ENCODE measurements at regions not wholly inside any gene's neighbourhood (a gene's known extent, or its start where the extent isn't known, plus 50 kb on each side); places are given as distances from the start of the nearest gene placed in this dataset.
A peak's percentile ranks its signal among the peaks of the same experiment; 100 is the strongest.

DNA sequence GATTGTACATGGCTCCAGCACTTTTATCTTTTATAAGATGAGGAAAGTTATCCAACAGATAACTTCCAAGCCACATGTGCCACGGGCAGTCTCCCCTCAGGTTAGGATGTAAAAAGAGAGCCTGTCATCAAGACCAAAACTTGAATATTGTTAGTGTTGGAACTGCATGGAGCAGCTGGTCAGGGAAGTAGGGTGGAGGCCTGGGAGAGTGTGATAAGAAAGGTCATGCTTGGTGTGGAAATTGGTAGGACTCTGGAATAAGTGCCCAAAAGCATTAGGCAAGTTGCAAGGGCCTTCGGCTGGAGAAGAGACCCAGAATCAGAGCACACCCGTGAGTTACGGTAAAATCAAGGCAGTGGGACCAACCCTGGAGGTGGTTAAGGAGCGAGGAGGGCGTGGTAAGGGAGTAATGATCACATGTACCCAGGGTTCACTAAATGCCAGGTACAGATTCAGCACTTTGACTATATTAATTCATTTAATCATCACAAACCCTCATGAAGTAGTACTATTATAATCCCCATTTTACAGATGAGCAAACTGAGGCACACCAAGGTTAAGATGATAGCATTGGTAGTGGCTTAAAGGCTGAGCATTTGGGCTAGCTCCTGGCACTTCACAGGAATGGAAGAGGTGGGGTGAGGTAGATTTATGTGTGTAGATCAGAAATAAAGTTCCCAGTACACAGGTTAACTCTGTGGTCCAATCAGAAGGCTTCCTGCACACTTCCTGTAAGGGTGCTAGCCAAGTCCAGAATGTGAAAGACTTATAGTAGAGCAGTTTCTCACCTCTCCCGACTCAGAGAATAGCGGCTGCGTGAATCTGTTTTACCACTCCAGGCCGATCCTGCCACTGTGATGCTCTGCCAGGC, 96.5 kb upstream of the ZNF608 start:
- H3K79me2 ChIP-seq (ENCODE audit: low read length) = no peaks in the 10 kb centered on the region
- H3K9me2 ChIP-seq (replicated peaks; ENCODE audit: insufficient read depth, low read length) = no peaks in the 10 kb centered on the region
- H3K9ac ChIP-seq (ENCODE audit: low read length) = no peak overlapping the region
- peaks cover 5% of the 10 kb centered on the region; the same call in 1 of the 2 replicates for H3K4me1 ChIP-seq (ENCODE audit: low read length)
- H3K27me3 ChIP-seq (ENCODE audit: low read length) = no peaks in the 10 kb centered on the region
- H3K36me3 ChIP-seq (ENCODE audit: insufficient read depth, low read length) = no peaks in the 10 kb centered on the region
- no peak overlapping the region for H3K27ac ChIP-seq (ENCODE audit: low read length)
- H4K20me1 ChIP-seq (ENCODE audit: insufficient read depth, low read depth, low read length) = no peaks in the 10 kb centered on the region
- no peaks in the 10 kb centered on the region for H3K9me3 ChIP-seq (ENCODE audit: low read length)
- no peak overlapping the region for H3K4me3 ChIP-seq (ENCODE audit: low read length)
- H3K4me2 ChIP-seq (ENCODE audit: low read depth, low read length, poor library complexity, severe bottlenecking) = no peak overlapping the region
- no peak overlapping the region for H2AFZ ChIP-seq (ENCODE audit: low read length)
- no peak for DNase-seq

DNA sequence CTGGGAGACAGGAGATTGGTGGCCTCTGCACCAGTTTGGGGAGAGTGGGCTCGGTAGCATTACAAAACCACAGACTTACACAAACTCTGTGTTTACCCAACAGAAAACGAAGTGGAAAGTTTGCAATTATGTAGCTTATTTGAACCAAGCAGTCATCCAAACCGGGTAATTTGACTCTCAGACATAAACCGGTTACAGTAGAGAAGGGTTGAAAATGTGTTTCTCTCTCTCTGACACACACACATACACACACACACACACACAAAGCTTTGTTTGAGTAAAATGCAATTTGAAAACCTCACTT, 97.1 kb upstream of the ZNF608 start:
- no peaks in the 10 kb centered on the region for H3K36me3 ChIP-seq (ENCODE audit: insufficient read depth, low read length)
- no peak overlapping the region for H3K27ac ChIP-seq (ENCODE audit: low read length)
- no peak for DNase-seq
- H3K9me3 ChIP-seq (ENCODE audit: low read length) = no peaks in the 10 kb centered on the region
- H3K4me2 ChIP-seq (ENCODE audit: low read depth, low read length, poor library complexity, severe bottlenecking) = no peak overlapping the region
- H3K27me3 ChIP-seq (ENCODE audit: low read length) = no peaks in the 10 kb centered on the region
- H3K4me1 ChIP-seq (ENCODE audit: low read length) = peaks cover 8% of the 10 kb centered on the region
- H3K79me2 ChIP-seq (ENCODE audit: low read length) = no peaks in the 10 kb centered on the region
- H4K20me1 ChIP-seq (ENCODE audit: insufficient read depth, low read depth, low read length) = no peaks in the 10 kb centered on the region
- H3K9me2 ChIP-seq (replicated peaks; ENCODE audit: insufficient read depth, low read length) = no peaks in the 10 kb centered on the region
- no peak overlapping the region for H3K4me3 ChIP-seq (ENCODE audit: low read length)
- H3K9ac ChIP-seq (ENCODE audit: low read length) = no peak overlapping the region
- H2AFZ ChIP-seq (ENCODE audit: low read length) = no peak overlapping the region

GRCh38 chr5:124844371-124844920, 98.0 kb upstream of the ZNF608 start:
- Histone ChIP-seq H3K27me3 (ENCODE audit: low read length) (no peaks in the 10 kb centered on the region), H3K27ac (ENCODE audit: low read length) (no peak overlapping the region), H3K9me2 (replicated peaks; ENCODE audit: insufficient read depth, low read length) (no peaks in the 10 kb centered on the region)

GRCh38 chr5:124847907-124848306, 101.5 kb upstream of the ZNF608 start:
- Histone ChIP-seq H3K9ac (ENCODE audit: low read length) (no peak overlapping the region), H3K27me3 (ENCODE audit: low read length) (no peaks in the 10 kb centered on the region), H3K4me2 (ENCODE audit: low read depth, low read length, poor library complexity, severe bottlenecking) (no peak overlapping the region), H3K4me1 (ENCODE audit: low read length) (peaks cover 20% of the 10 kb centered on the region), H4K20me1 (ENCODE audit: insufficient read depth, low read depth, low read length) (no peaks in the 10 kb centered on the region), H3K36me3 (ENCODE audit: insufficient read depth, low read length) (no peaks in the 10 kb centered on the region), H3K79me2 (ENCODE audit: low read length) (no peaks in the 10 kb centered on the region), H3K27ac (ENCODE audit: low read length) (no peak overlapping the region), H3K9me3 (ENCODE audit: low read length) (no peaks in the 10 kb centered on the region), H3K9me2 (replicated peaks; ENCODE audit: insufficient read depth, low read length) (no peaks in the 10 kb centered on the region), H2AFZ (ENCODE audit: low read length) (no peak overlapping the region), H3K4me3 (ENCODE audit: low read length) (no peak overlapping the region)
- no peak for DNase-seq

More at GRCh38 chr5:124844371-124844920, 98.0 kb upstream of the ZNF608 start:
- Histone ChIP-seq H3K9ac (ENCODE audit: low read length) (no peak overlapping the region), H3K4me3 (ENCODE audit: low read length) (no peak overlapping the region), H3K4me2 (ENCODE audit: low read depth, low read length, poor library complexity, severe bottlenecking) (no peak overlapping the region), H3K4me1 (ENCODE audit: low read length) (peaks cover 16% of the 10 kb centered on the region), H3K36me3 (ENCODE audit: insufficient read depth, low read length) (no peaks in the 10 kb centered on the region), H3K9me3 (ENCODE audit: low read length) (no peaks in the 10 kb centered on the region), H4K20me1 (ENCODE audit: insufficient read depth, low read depth, low read length) (no peaks in the 10 kb centered on the region), H3K79me2 (ENCODE audit: low read length) (no peaks in the 10 kb centered on the region), H2AFZ (ENCODE audit: low read length) (no peak overlapping the region)
- no peak for DNase-seq

DNA sequence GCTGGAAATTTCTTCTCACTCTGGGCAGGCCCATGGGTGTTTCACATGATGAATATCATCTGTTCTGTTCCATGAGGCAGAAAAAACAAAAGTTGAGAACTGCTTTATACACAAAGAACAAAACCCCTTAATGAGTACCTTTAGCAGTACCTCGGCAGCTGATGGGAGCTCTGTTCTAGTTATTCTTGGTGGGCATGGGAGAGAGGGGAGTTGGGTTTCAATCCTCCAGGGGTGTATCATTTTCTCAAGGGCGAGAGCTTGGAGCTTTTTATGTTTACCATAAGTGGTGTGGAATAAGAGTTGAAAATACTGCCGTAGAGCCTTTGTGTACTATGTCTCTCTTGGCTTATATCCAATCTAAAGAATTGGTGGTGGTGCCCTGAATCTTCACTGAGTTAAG, 103.3 kb upstream of the ZNF608 start:
- Histone ChIP-seq H3K79me2 (ENCODE audit: low read length) (no peaks in the 10 kb centered on the region), H3K36me3 (ENCODE audit: insufficient read depth, low read length) (no peaks in the 10 kb centered on the region), H4K20me1 (ENCODE audit: insufficient read depth, low read depth, low read length) (no peaks in the 10 kb centered on the region), H3K9ac (ENCODE audit: low read length) (no peak overlapping the region), H3K4me3 (ENCODE audit: low read length) (no peak overlapping the region), H3K27ac (ENCODE audit: low read length) (no peak overlapping the region), H3K27me3 (ENCODE audit: low read length) (no peaks in the 10 kb centered on the region), H3K9me2 (replicated peaks; ENCODE audit: insufficient read depth, low read length) (no peaks in the 10 kb centered on the region), H3K4me2 (ENCODE audit: low read depth, low read length, poor library complexity, severe bottlenecking) (no peak overlapping the region), H3K4me1 (ENCODE audit: low read length) (peaks cover 20% of the 10 kb centered on the region), H3K9me3 (ENCODE audit: low read length) (no peaks in the 10 kb centered on the region), H2AFZ (ENCODE audit: low read length) (no peak overlapping the region)
- DNase-seq = no peak

GRCh38 chr5:124856726-124857125, 110.3 kb upstream of the ZNF608 start:
- no peaks in the 10 kb centered on the region for H3K27me3 ChIP-seq (ENCODE audit: low read length)
- H3K4me3 ChIP-seq (ENCODE audit: low read length) = no peak overlapping the region
- H2AFZ ChIP-seq (ENCODE audit: low read length) = no peak overlapping the region
- no peak overlapping the region for H3K9ac ChIP-seq (ENCODE audit: low read length)
- no peaks in the 10 kb centered on the region for H3K79me2 ChIP-seq (ENCODE audit: low read length)
- no peak overlapping the region for H3K27ac ChIP-seq (ENCODE audit: low read length)
- H3K4me2 ChIP-seq (ENCODE audit: low read depth, low read length, poor library complexity, severe bottlenecking) = no peak overlapping the region
- no peaks in the 10 kb centered on the region for H3K9me3 ChIP-seq (ENCODE audit: low read length)
- no peaks in the 10 kb centered on the region for H3K9me2 ChIP-seq (replicated peaks; ENCODE audit: insufficient read depth, low read length)
- H3K36me3 ChIP-seq (ENCODE audit: insufficient read depth, low read length) = no peaks in the 10 kb centered on the region
- H3K4me1 ChIP-seq (ENCODE audit: low read length) = peaks cover 12% of the 10 kb centered on the region
- no peaks in the 10 kb centered on the region for H4K20me1 ChIP-seq (ENCODE audit: insufficient read depth, low read depth, low read length)
- no peak for DNase-seq

DNA sequence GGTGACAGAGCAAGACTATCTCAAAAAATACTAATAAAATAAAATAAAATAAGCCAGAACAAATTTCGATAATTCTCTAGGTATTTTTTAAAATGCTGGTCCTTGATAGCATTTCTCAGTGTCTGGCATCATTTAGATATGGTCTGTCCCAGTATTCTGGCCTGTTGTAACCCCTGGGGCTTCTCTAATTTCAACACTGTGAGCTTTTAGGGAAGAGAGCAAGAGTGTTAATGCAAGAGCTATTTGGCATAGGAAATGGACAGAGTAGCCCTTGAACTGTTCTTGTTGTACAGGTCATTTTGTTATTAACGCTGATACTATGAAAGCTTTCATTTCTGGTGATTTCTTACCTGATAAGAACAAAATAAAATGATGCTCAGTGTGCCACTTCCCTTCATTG, 112.2 kb upstream of the ZNF608 start:
- Histone ChIP-seq H3K9me2 (replicated peaks; ENCODE audit: insufficient read depth, low read length) (no peaks in the 10 kb centered on the region), H3K27ac (ENCODE audit: low read length) (no peak overlapping the region), H3K79me2 (ENCODE audit: low read length) (no peaks in the 10 kb centered on the region), H4K20me1 (ENCODE audit: insufficient read depth, low read depth, low read length) (no peaks in the 10 kb centered on the region), H3K9me3 (ENCODE audit: low read length) (no peaks in the 10 kb centered on the region), H3K9ac (ENCODE audit: low read length) (no peak overlapping the region), H3K4me2 (ENCODE audit: low read depth, low read length, poor library complexity, severe bottlenecking) (peak overlapping the region; percentile 21), H2AFZ (ENCODE audit: low read length) (no peak overlapping the region), H3K36me3 (ENCODE audit: insufficient read depth, low read length) (no peaks in the 10 kb centered on the region), H3K27me3 (ENCODE audit: low read length) (no peaks in the 10 kb centered on the region), H3K4me3 (ENCODE audit: low read length) (peak overlapping the region; percentile 11; the same call in 1 of the 2 replicates), H3K4me1 (ENCODE audit: low read length) (peaks cover 12% of the 10 kb centered on the region)
- no peak for DNase-seq

- H2AFZ ChIP-seq (ENCODE audit: low read length) = no peak overlapping the region
- no peaks in the 10 kb centered on the region for H3K9me3 ChIP-seq (ENCODE audit: low read length)
- peaks cover 12% of the 10 kb centered on the region for H3K4me1 ChIP-seq (ENCODE audit: low read length)
- H3K9me2 ChIP-seq (replicated peaks; ENCODE audit: insufficient read depth, low read length) = no peaks in the 10 kb centered on the region
- no peak overlapping the region for H3K27ac ChIP-seq (ENCODE audit: low read length)
- H3K4me3 ChIP-seq (ENCODE audit: low read length) = peak overlapping the region; percentile 11; the same call in 1 of the 2 replicates
- H3K79me2 ChIP-seq (ENCODE audit: low read length) = no peaks in the 10 kb centered on the region
- H3K27me3 ChIP-seq (ENCODE audit: low read length) = no peaks in the 10 kb centered on the region
- peak; percentile 49 for DNase-seq
- no peaks in the 10 kb centered on the region for H3K36me3 ChIP-seq (ENCODE audit: insufficient read depth, low read length)
- no peak overlapping the region for H3K9ac ChIP-seq (ENCODE audit: low read length)
- peak overlapping the region; percentile 21 for H3K4me2 ChIP-seq (ENCODE audit: low read depth, low read length, poor library complexity, severe bottlenecking)
- no peaks in the 10 kb centered on the region for H4K20me1 ChIP-seq (ENCODE audit: insufficient read depth, low read depth, low read length)
These were observed 112.6 kb upstream of the ZNF608 start for GRCh38 chr5:124859027-124859426.

Data from Karpas-422 (cell line).